NCI-H526 treated with DMSO at 0.1 percent for 48 hours (cell line): ENCODE measurements at regions not wholly inside any gene's neighbourhood (a gene's known extent, or its start where the extent isn't known, plus 50 kb on each side); places are given as distances from the start of the nearest gene placed in this dataset.

Experiments used
- DNase-seq: peaks from one replicate; lab custom pipeline; 2025; lab: John Stamatoyannopoulos, UW

GRCh38 chr18:73790587-73790986, 357.0 kb downstream of the FBXO15 start:
- DNase-seq: no peak

DNA sequence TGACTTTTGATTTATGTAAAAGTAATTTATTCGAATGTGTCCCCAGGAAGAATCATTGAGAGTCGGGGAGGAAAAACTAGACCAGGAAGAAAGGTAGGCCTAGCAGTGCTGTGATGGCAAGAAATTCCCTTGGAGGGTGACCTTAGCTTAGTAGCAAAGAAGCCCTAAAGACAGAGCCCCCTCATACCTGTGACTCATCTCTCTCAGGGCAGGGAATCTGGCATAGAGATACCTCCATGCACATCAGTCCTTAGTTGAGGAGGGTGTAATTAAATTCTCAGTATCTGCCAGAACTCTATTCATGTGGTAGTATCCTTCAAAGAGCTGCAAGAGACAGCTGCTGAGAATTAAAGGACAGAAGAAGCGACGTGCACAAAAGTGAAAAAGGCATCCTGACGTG, 360.3 kb downstream of the FBXO15 start:
- DNase-seq: no peak

- no peak for DNase-seq
Observed at GRCh38 chr18:73785300-73785699, 362.3 kb downstream of the FBXO15 start.

DNA sequence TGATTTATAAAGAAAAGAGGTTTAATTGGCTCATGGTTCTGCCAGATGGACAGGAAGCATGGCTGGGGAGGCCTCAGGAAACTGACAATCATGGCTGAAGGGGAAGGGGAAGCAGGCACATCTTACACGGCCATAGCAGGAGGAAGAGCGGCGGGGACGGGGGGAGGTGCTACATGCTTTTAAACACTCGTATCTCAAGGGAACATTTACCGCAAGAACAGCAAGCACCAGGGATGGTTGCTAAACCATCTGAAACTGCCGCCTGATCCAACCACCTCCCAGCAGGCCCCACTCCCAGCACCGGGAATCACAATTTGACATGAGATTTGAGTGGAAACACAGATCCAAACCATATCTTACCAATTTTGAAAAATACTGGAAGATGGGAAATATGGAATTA, 362.8 kb downstream of the FBXO15 start:
- DNase-seq: no peak

GRCh38 chr18:73782405-73782804, 365.2 kb downstream of the FBXO15 start:
- no peak for DNase-seq

- DNase-seq: no peak
Observed at GRCh38 chr18:73780218-73780617, 367.4 kb downstream of the FBXO15 start.

- DNase-seq: no peak
Observed at GRCh38 chr18:73778032-73778359, 369.6 kb downstream of the FBXO15 start.

DNA sequence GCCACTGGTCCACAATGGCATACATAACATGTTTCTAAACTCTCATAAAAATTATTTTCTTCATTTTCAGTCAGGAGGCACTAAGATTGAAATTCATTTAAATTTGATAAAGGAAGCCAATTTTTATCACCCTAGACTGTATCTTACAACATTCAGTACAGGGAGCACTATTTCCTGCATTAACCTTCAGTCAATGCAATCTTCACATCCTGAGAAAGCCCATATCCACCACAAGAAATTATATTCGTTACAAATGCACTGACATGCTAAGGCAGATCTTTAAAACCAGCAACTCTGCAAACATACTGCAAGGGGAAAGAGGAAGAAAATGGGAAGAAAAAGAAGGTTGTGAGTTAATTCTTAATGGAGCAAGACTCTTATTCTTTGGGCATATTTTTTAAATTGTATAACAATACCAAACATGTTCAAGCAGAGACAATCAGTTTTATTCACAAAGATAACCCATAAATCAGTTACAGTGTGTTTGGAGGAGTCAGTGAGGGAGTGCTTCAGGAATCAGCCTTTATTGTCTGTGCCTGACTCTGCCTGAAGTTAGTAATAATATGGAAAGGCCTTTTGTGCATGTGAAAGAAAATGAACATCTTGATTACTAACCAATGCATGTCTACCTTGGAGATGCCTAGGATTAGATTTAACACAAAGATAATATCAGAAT, 370.1 kb downstream of the FBXO15 start:
- DNase-seq: no peak

- no peak for DNase-seq
Observed at GRCh38 chr18:73774811-73775509, 372.7 kb downstream of the FBXO15 start.

DNA sequence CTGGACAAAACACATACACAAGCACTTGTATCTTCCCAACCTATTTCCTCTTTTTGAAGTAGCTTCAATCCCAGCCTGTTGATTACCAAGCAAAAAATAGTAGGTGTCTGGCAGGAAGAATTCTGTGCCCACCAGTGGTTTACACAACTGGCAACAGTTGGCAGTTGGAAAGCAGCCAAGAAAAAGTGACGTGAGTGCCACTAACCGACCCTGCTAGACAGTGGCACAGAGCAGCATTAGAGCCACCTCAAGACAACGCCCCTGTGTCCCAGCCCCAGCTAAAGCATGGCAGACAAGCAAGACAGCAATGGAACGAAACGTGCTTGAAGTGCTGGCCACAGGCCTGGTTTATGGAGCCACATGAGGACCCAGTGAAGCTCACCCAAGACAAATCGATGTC, 379.6 kb downstream of the FBXO15 start:
- DNase-seq: no peak

DNA sequence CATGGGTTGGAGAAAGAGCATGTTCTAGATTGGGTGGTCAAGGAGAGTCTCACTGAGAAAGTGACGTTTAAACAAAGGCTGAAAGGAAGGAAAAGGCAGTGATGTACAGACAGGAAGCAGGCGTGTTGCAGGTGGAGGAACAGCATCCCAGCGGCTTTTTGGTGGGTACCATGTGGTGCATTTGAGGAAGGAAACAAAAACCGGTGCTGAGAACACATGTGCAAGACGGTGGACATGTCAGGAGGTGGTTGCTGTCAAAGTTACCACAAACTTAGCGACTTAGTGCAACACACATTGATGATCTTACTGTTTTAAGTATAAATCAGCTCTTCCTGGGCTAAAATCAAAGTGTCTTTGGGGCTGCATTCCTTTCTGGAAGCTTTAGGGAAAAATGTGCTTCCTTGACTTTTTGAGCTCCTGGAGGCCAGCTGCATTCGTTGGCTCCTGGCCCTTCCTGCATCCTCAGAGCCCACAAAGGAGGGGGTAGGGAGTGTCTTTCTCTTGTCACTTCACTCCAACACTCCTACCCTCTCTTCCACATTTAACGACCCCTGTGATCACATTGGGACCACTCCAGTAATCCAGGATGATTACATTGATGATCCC, 380.6 kb downstream of the FBXO15 start:
- DNase-seq: no peak

DNA sequence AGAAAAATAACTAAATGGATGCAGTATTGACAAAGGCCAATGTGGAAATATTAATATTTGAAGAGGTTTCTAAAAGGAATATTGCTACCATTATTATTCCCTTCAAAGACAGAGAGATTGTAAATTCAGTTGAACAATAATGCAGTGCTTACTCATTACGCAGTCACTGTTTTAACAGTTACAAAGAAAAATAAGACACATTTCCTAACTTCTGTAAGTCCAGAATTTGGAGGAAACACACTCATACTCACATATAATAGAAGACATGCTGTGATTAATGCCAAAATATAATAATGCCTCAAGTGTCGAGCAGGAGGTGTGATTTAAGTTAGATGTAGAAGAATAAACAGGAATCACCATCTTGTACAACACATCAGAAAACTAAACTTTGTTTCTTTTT, 389.2 kb downstream of the FBXO15 start:
- no peak for DNase-seq

DNA sequence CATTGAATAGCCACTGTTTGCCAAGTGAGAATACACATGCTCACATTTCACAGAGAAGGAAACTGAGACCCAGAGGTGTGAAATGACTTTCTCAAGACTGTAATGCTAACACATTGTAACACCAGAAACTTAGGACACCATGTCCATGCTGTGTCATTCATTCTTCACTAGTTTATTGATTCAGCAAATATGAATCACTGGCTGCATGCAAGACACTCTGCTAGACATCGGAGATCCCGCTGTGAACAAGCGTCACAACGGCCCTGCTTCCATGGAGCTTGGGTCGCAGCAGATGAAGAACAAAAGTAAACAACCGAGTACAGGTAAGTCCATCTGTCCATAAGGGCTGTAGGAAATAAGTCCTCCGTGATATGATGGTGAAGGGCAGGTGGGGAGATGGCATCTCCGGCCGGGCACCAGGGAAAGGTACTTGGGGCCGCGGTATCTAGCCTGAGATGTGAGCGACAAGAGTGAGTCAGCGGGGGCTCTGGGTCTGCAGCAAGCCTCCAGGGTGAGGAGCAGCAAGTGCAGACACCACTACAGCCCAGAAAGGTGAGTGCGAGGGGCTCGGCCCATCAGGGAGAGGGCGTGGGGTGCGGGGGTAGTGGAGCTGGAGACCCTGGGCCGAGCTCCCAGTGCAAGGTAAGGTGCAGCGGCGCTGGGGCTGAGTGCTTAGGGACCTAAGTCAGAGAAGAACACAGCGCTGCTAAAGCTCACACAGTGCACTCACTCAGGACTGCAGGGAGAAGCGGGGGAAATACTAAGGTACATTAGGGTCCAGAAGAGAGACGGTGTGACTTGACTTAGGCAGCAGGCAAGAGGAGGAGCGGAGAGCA, 391.2 kb downstream of the FBXO15 start:
- no peak for DNase-seq

- no peak for DNase-seq
Observed at GRCh38 chr18:73752965-73753364, 394.7 kb downstream of the FBXO15 start.

DNA sequence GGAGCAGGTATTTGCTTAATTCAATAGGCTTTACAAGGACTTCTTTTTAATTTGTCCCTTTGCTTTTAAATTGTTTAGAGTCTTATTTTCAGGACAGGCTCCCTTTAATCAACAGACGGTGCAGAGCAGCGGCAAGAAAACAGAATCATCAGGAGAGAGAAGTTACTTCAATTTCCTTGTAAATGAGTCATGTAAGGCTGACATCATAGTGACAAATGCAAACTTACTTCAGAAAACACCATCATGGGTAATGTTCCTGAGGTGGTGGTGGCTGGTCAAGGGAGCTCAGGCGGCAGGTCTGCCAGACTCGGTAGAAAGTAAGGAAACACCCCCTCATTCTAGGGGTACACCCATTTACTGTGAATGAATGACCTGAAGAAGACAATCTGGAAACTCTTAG, 395.1 kb downstream of the FBXO15 start:
- no peak for DNase-seq

GRCh38 chr18:73750052-73750451, 397.6 kb downstream of the FBXO15 start:
- DNase-seq: no peak

DNA sequence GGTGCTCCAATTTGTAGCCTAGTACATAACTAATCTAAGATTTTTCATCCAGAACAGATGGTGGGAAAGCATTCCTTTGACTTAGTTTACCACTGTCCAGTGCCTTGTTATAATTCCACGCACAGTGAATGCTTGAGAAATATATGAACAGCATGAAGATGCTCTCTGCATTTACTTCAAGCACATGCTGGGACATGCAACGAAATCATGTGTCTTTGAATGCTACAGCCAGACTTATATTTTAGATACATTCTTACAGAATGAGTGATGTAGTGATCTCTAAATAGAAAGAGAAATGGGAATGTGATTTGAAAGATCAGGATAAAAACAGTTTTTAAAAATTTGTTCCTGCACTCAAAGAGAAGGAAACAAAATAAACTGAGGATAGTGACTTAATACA, 398.3 kb downstream of the FBXO15 start:
- no peak for DNase-seq

GRCh38 chr18:73748731-73749130, 398.9 kb downstream of the FBXO15 start:
- DNase-seq: no peak

GRCh38 chr18:73746101-73746500, 401.5 kb downstream of the FBXO15 start:
- DNase-seq: no peak

DNA sequence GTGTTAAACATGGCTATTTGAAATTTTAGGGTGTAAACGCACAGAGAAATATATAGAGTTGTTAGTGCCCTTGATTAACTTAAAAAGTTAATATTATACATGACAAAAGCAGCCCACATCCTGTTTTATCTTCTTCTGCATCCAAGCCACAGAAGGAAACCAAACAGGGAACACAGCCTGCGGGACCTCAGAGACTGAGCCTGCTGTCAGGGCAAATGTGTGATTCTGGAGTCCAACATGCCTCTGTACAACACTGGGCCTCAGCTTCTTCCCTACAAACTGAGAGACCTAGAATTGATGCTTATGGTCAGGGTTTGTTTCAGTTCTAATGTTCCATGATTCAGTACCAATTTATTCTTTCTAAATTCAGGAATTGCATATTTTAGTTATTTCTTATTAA, 404.7 kb downstream of the FBXO15 start:
- DNase-seq: no peak

DNA sequence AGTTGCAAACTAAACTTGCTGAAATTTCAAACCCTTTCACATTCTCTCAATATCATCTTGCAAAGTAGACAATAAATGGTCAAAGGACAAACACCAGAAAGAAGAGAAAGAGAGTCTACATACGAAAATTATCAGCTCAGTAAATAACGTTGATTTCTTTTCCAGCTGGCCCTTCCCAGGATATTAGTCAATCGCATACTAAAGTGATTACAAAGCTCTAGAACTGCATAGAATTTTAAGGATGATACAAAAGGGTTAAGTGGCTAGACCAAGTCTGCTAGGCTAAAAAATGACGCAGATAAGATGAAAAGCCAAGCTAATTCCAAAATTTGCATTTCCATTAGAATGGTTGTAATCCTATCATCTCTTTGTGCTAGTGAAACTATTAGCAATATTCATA, 405.7 kb downstream of the FBXO15 start:
- no peak for DNase-seq

DNA sequence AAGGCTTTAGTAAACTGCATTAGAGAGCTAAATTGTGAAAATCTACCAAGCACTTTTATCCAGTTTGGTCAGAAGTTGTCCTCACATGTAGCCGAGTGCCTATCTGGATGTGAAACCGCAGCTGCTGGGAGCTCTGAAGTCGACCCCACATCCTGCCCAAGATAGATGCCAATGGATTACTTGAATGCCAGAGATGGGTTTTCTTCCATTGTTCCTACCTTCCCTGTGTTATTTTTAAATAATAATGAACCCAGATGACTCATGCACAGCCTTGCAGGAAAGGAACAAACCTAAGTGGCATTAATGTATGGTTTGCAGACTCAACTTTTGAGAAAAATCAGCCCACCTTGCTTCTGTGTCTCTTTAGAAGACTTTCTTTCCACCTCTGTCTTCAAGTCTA, 408.5 kb downstream of the FBXO15 start:
- no peak for DNase-seq

- no peak for DNase-seq
Observed at GRCh38 chr18:73737990-73738389, 409.6 kb downstream of the FBXO15 start.
